ENCODE measurements at regions not wholly inside any gene's neighbourhood (a gene's known extent, or its start where the extent isn't known, plus 50 kb on each side); places are given as distances from the start of the nearest gene placed in this dataset.
A peak's percentile ranks its signal among the peaks of the same experiment; 100 is the strongest.

DNA sequence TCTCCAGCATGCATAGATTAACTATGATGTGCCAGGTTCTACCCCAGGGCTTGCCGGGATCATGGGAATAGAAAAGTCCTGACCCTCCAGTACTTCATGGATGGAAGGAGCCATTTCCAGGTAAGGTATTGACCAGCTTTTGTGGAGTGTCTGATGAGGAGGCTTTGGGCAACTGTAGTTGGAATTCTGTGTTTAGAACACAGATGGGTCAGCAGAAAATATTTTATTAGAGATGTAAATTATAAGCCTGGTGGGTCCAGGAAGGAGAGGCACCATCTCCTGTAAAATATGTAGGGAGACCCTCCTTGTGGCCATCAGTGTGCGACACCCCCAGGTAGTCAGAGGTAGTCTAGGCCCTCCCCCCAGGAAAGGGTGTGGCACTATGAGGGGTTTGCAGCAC is 156.2 kb downstream of the IRX1 start:
- no peak for DNase-seq (ENCODE audit: low read depth in 1 of 2, low spot score in 1 of 2)
- no peak for FAIRE-seq
- H3K27ac ChIP-seq, result no peak overlapping the region
- no peaks in the 10 kb centered on the region for H3K4me1 ChIP-seq
- TF ChIP-seq RCOR1 (IDR thresholded peaks at IDR 0.05; ENCODE audit: low read depth, low read length) (no peak), MAFK (IDR thresholded peaks at IDR 0.05; ENCODE audit: partially characterized antibody) (peak; percentile 66)
- 34% methylated on average over 2 of the region's 2 CpGs for WGBS (ENCODE audit: missing lambda C conversion rate)
- ChIA-PET CTCF (no interaction called here), POLR2A (no interaction called here)
- no peak overlapping the region for H3K4me3 ChIP-seq
- ATAC-seq, result no peak
- H3K4me2 ChIP-seq, result no peak overlapping the region
- H3K9me3 ChIP-seq, result no peaks in the 10 kb centered on the region

DNA sequence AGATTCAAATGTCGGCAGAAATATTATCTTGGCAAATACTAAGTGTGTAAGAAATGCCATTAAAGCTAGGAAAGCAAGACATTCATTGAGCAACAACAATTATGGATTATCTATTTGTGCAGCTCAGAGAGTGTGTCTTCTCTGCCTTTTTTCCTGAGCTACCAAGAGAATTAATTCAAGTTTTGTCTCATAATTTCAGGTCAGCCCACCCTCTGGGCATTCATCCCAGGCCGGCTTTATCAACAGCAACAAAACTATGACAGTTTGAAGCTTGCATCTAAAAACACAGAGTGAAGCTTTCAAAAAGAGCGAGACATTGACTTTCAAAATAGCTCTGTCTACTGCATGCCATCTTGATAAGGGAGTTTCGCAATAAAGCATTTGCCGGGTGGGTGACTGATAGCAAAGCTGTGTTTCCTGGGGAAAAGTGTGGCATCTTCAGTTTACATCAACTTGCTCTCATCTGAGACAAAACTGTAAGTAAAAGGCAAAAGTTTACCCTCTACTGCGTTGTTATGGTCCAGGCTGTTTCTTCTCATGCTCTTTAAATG is 182.4 kb downstream of the IRX1 start:
- H3K4me1 ChIP-seq, result no peaks in the 10 kb centered on the region
- FAIRE-seq, result no peak
- ChIA-PET CTCF (interaction anchor here (1.0 to 1.3 kb wide), 2 partner anchors 12 to 93 kb away, joined by 3 read pairs; no protein-coding TSS in a partner anchor), POLR2A (no interaction called here)
- H3K4me2 ChIP-seq, result no peak overlapping the region
- H3K27ac ChIP-seq, result no peak overlapping the region
- no peaks in the 10 kb centered on the region; the same call in 2 of the 3 replicates for H3K9me3 ChIP-seq
- TF ChIP-seq MYC (IDR thresholded peaks at IDR 0.05; ENCODE audit: borderline replicate concordance, low read length) (no peak), HOXB13 (CRISPR knock-in tag; IDR thresholded peaks at IDR 0.05; ENCODE audit: low read depth) (no peak), RAD21 (conservative IDR thresholded peaks at IDR 0.05 in 1 of 2, IDR thresholded peaks at IDR 0.05 in 1 of 2) (no peak), HOXB5 (CRISPR knock-in tag; IDR thresholded peaks at IDR 0.05) (no peak), EP300 (IDR thresholded peaks at IDR 0.05) (no peak), JUNB (IDR thresholded peaks at IDR 0.05) (no peak), CHD4 (IDR thresholded peaks at IDR 0.05; ENCODE audit: borderline replicate concordance) (no peak), ZFP36 (IDR thresholded peaks at IDR 0.05; ENCODE audit: borderline replicate concordance, partially characterized antibody) (no peak), RARB (CRISPR knock-in tag; IDR thresholded peaks at IDR 0.05) (no peak), JUN (IDR thresholded peaks at IDR 0.05) (no peak), SREBF2 (IDR thresholded peaks at IDR 0.05) (no peak), ZC3H11A (IDR thresholded peaks at IDR 0.05) (no peak), EHMT2 (IDR thresholded peaks at IDR 0.05; ENCODE audit: low read depth) (no peak), RCOR1 (IDR thresholded peaks at IDR 0.05; ENCODE audit: low read depth, low read length) (no peak), CBX8 (IDR thresholded peaks at IDR 0.05) (no peak), BHLHE40 (IDR thresholded peaks at IDR 0.05; ENCODE audit: low read depth, low read length) (no peak)
- TF ChIP-seq, protein P1, sequence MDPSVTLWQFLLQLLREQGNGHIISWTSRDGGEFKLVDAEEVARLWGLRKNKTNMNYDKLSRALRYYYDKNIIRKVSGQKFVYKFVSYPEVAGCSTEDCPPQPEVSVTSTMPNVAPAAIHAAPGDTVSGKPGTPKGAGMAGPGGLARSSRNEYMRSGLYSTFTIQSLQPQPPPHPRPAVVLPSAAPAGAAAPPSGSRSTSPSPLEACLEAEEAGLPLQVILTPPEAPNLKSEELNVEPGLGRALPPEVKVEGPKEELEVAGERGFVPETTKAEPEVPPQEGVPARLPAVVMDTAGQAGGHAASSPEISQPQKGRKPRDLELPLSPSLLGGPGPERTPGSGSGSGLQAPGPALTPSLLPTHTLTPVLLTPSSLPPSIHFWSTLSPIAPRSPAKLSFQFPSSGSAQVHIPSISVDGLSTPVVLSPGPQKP (IDR thresholded peaks at IDR 0.05; ENCODE audit: low read depth, low read length), result no peak
- TF ChIP-seq, protein P2, sequence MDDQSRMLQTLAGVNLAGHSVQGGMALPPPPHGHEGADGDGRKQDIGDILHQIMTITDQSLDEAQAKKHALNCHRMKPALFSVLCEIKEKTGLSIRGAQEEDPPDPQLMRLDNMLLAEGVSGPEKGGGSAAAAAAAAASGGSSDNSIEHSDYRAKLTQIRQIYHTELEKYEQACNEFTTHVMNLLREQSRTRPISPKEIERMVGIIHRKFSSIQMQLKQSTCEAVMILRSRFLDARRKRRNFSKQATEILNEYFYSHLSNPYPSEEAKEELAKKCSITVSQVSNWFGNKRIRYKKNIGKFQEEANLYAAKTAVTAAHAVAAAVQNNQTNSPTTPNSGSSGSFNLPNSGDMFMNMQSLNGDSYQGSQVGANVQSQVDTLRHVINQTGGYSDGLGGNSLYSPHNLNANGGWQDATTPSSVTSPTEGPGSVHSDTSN (IDR thresholded peaks at IDR 0.05), result no peak
- TF ChIP-seq, protein P3, sequence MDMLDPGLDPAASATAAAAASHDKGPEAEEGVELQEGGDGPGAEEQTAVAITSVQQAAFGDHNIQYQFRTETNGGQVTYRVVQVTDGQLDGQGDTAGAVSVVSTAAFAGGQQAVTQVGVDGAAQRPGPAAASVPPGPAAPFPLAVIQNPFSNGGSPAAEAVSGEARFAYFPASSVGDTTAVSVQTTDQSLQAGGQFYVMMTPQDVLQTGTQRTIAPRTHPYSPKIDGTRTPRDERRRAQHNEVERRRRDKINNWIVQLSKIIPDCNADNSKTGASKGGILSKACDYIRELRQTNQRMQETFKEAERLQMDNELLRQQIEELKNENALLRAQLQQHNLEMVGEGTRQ (IDR thresholded peaks at IDR 0.05), result no peak
- no peak for DNase-seq (ENCODE audit: low read depth in 1 of 2, low spot score in 1 of 2)
- WGBS (ENCODE audit: missing lambda C conversion rate), result 19% methylated on average over 6 of the region's 6 CpGs
- no peak overlapping the region for H3K4me3 ChIP-seq
- ATAC-seq, result no peak

DNA sequence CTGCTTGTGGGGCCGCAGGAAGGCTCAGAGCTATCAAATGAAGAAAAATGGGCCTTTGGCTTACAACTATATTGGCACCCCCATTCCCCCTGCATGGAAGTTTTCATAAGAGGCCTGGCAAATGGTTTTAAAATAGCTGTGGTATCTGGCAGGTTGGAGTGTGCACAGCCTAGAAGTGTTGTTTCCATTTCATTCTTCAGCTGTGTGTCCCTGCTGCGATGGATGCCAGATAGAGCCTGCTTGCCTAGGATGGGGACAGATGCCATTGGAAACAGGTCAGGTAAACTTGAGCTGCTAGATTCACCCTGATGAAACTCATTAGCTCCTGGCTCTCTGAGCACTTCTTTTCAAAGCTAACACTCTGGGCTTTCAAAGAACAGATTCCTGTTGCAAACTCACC is 183.3 kb downstream of the IRX1 start:
- POLR2A ChIA-PET, result no interaction called here
- DNase-seq (ENCODE audit: low read depth in 1 of 2, low spot score in 1 of 2) (no peak), FAIRE-seq (no peak), ATAC-seq (no peak)
- no peak overlapping the region for H3K4me2 ChIP-seq
- no peak overlapping the region for H3K4me3 ChIP-seq
- 63% methylated on average over 2 of the region's 2 CpGs for WGBS (ENCODE audit: missing lambda C conversion rate)
- TF ChIP-seq NPAS2 (CRISPR knock-in tag; IDR thresholded peaks at IDR 0.05; ENCODE audit: borderline replicate concordance) (no peak), ZNF302 (CRISPR knock-in tag; IDR thresholded peaks at IDR 0.05) (no peak), EP300 (IDR thresholded peaks at IDR 0.05) (no peak), JUNB (IDR thresholded peaks at IDR 0.05) (no peak), POLR2A (IDR thresholded peaks at IDR 0.05; ENCODE audit: low read length) (no peak), CEBPB (IDR thresholded peaks at IDR 0.05) (no peak), SREBF2 (IDR thresholded peaks at IDR 0.05) (no peak), TFCP2L1 (CRISPR knock-in tag; IDR thresholded peaks at IDR 0.05) (no peak), HDAC2 (IDR thresholded peaks at IDR 0.05) (no peak), RNF2 (IDR thresholded peaks at IDR 0.05; ENCODE audit: borderline replicate concordance, low read depth) (no peak), MAZ (IDR thresholded peaks at IDR 0.05; ENCODE audit: borderline replicate concordance, low read depth, low read length) (no peak), FOSL2 (IDR thresholded peaks at IDR 0.05) (no peak), FOSL2 (CRISPR knock-in tag; IDR thresholded peaks at IDR 0.05) (no peak), GATA3 (IDR thresholded peaks at IDR 0.05; ENCODE audit: borderline replicate concordance) (no peak), RARB (CRISPR knock-in tag; IDR thresholded peaks at IDR 0.05) (no peak), CBX8 (IDR thresholded peaks at IDR 0.05) (no peak)
- TF ChIP-seq, protein P4, sequence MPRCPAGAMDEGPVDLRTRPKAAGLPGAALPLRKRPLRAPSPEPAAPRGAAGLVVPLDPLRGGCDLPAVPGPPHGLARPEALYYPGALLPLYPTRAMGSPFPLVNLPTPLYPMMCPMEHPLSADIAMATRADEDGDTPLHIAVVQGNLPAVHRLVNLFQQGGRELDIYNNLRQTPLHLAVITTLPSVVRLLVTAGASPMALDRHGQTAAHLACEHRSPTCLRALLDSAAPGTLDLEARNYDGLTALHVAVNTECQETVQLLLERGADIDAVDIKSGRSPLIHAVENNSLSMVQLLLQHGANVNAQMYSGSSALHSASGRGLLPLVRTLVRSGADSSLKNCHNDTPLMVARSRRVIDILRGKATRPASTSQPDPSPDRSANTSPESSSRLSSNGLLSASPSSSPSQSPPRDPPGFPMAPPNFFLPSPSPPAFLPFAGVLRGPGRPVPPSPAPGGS (IDR thresholded peaks at IDR 0.05), result no peak
- H3K27ac ChIP-seq, result no peak overlapping the region
- no peaks in the 10 kb centered on the region for H3K4me1 ChIP-seq
- no peaks in the 10 kb centered on the region; the same call in 2 of the 3 replicates for H3K9me3 ChIP-seq
- CTCF ChIA-PET, result interaction anchor here (1.0 kb wide), 1 partner anchor 13 kb away, joined by 3 read pairs; no protein-coding TSS in a partner anchor
